HG03439 (cell line): ENCODE measurements at regions not wholly inside any gene's neighbourhood (a gene's known extent, or its start where the extent isn't known, plus 50 kb on each side); places are given as distances from the start of the nearest gene placed in this dataset.

ENCODE experiments used
- ATAC-seq: cut with Tn5 transposase; IDR thresholded peaks from one replicate; pipeline ENCODE4 v1.9.1; 2021; ENCODE audit warnings: mild to moderate bottlenecking, moderate library complexity; ENCODE audit not compliant: unreplicated experiment

- ATAC-seq, result no peak
Measured at GRCh38 chr11:82384308-82384707, 349.4 kb downstream of the FAM181B start.

- no peak for ATAC-seq
Measured at GRCh38 chr11:82373781-82374542, 359.7 kb downstream of the FAM181B start.

- no peak for ATAC-seq
Measured at GRCh38 chr11:82365351-82365750, 368.3 kb downstream of the FAM181B start.

GRCh38 chr11:82356316-82356715 lies 377.3 kb downstream of the FAM181B start:
- no peak for ATAC-seq

- ATAC-seq, result no peak
Measured at GRCh38 chr11:82355313-82355823, 378.3 kb downstream of the FAM181B start.

- ATAC-seq, result no peak
Measured at GRCh38 chr11:82326853-82327252, 406.8 kb downstream of the FAM181B start.

GRCh38 chr11:82321206-82321605 lies 412.5 kb downstream of the FAM181B start:
- ATAC-seq, result no peak

- ATAC-seq, result no peak
Measured at GRCh38 chr11:82315093-82315492, 418.6 kb downstream of the FAM181B start.

GRCh38 chr11:82308979-82309378 lies 424.7 kb downstream of the FAM181B start:
- no peak for ATAC-seq

- no peak for ATAC-seq
Measured at GRCh38 chr11:82305123-82305522, 428.5 kb downstream of the FAM181B start.

- no peak for ATAC-seq
Measured at GRCh38 chr11:82303671-82304070, 430.0 kb downstream of the FAM181B start.

- no peak for ATAC-seq
Measured at GRCh38 chr11:82288471-82288870, 445.2 kb downstream of the FAM181B start.

- ATAC-seq, result no peak
Measured at GRCh38 chr11:82270870-82271269, 462.8 kb downstream of the FAM181B start.

- ATAC-seq, result no peak
Measured at GRCh38 chr11:82268627-82269026, 465.0 kb downstream of the FAM181B start.

GRCh38 chr11:82267186-82267585 lies 466.5 kb downstream of the FAM181B start:
- no peak for ATAC-seq

- no peak for ATAC-seq
Measured at GRCh38 chr11:82261367-82261766, 472.3 kb downstream of the FAM181B start.

- no peak for ATAC-seq
Measured at GRCh38 chr11:82250047-82250446, 483.6 kb downstream of the FAM181B start.

GRCh38 chr11:82246926-82247325 lies 486.7 kb downstream of the FAM181B start:
- no peak for ATAC-seq

GRCh38 chr11:82239498-82239897 lies 494.2 kb downstream of the FAM181B start:
- ATAC-seq, result no peak

- no peak for ATAC-seq
Measured at GRCh38 chr11:82234256-82234655, 499.4 kb downstream of the FAM181B start.

GRCh38 chr11:82233201-82233600 lies 500.5 kb downstream of the FAM181B start:
- ATAC-seq, result no peak

- ATAC-seq, result no peak
Measured at GRCh38 chr11:82229341-82229740, 504.3 kb downstream of the FAM181B start.

- ATAC-seq, result no peak
Measured at GRCh38 chr11:82225930-82226329, 507.7 kb downstream of the FAM181B start.
